Gastroesophageal sphincter (tissue), 4 donors: ENCODE measurements at regions not wholly inside any gene's neighbourhood (a gene's known extent, or its start where the extent isn't known, plus 50 kb on each side); places are given as distances from the start of the nearest gene placed in this dataset.
"Not testable (repeated sequence)": the region's sequence is repeated elsewhere in the genome, so short reads cannot be mapped to it uniquely, and the experiment has no call there.

Experiments used
- ATAC-seq: fragments of 150-250 bp; one replicate; pipeline ENCODE4 v1.9.1; 2016; ENCODE audit warnings: mild to moderate bottlenecking, moderate library complexity
- H3K27ac ChIP-seq, 4 donors: fragments of 200-600 bp; sonication (generic) in 3 of 4; 1 replicate in 3 of 4; 2 replicates in 1 of 4; pipeline ENCODE4 v1.5.1; 2016 to 2019
- H3K27me3 ChIP-seq: fragments of 200-600 bp; sonication (generic); one replicate; pipeline ENCODE4 v1.5.1; 2019
- H3K36me3 ChIP-seq, 2 donors: fragments of 200-600 bp; sonication (generic); one replicate each; pipeline ENCODE4 v1.5.1; 2019; ENCODE audit warnings: control low read depth in 1 of 2
- H3K4me1 ChIP-seq, 3 donors: fragments of 200-600 bp; sonication (generic); 1 replicate in 2 of 3; 2 replicates in 1 of 3; pipeline ENCODE4 v1.5.1; 2016 to 2019; ENCODE audit warnings: control low read depth in 2 of 3
- H3K4me3 ChIP-seq, 2 donors: fragments of 200-600 bp; sonication (generic); one replicate each; pipeline ENCODE4 v1.5.1; 2019; ENCODE audit warnings: mild to moderate bottlenecking in 1 of 2, moderate library complexity in 1 of 2
- H3K9me3 ChIP-seq, 3 donors: fragments of 200-600 bp; sonication (generic); one replicate each; pipeline ENCODE4 v1.5.1; 2017 to 2019; ENCODE audit warnings: control low read depth in 2 of 3
- CTCF ChIP-seq, 4 experiments: fragments of 200-600 bp in 2 of 4; fragments of 450-650 bp in 2 of 4; sonication (generic) in 1 of 4; IDR thresholded peaks; one replicate each; pipeline ENCODE4 v1.5.1; 2017 to 2019; ENCODE audit warnings: antibody characterized with exemption in 4 of 4, mild to moderate bottlenecking in 2 of 4, moderate library complexity in 2 of 4
- EP300 ChIP-seq: sonication (generic); formaldehyde crosslinking; IDR thresholded peaks from one replicate; pipeline ENCODE4 v1.6.1; 2017; ENCODE audit warnings: antibody characterized with exemption, mild to moderate bottlenecking
- POLR2A ChIP-seq, 2 donors: fragments of 450-650 bp; IDR thresholded peaks; one replicate each; pipeline ENCODE4 v1.6.1; 2017; ENCODE audit warnings: antibody characterized with exemption in 2 of 2, mild to moderate bottlenecking in 2 of 2, moderate library complexity in 1 of 2
- POLR2AphosphoS5 ChIP-seq: sonication (generic); formaldehyde crosslinking; IDR thresholded peaks from one replicate; pipeline ENCODE4 v1.6.1; 2017; ENCODE audit warnings: antibody characterized with exemption
- WGBS, 2 donors: methylation state at CpG; one replicate each; pipeline ENCODE4 v1.1.5; 2018; ENCODE audit warnings: low coverage in 1 of 2; 5-methylcytosine and 5-hydroxymethylcytosine counted together

GRCh38 chr14:39607978-39608377 lies 175.7 kb upstream of the FBXO33 start:
- Histone ChIP-seq H3K36me3 (no peaks in the 10 kb centered on the region), H3K4me3 (no peak overlapping the region), H3K4me1 (no peaks in the 10 kb centered on the region), H3K27me3 (no peaks in the 10 kb centered on the region), H3K9me3 (no peaks in the 10 kb centered on the region), H3K27ac (no peak overlapping the region)
- no peak for ATAC-seq
- 96 to 100% methylated on average over 1 of the region's 1 CpG for WGBS, 2 donors
- TF ChIP-seq EP300 (no peak), POLR2AphosphoS5 (no peak), POLR2A (IDR thresholded peaks at IDR 0.05) (no peak), CTCF (IDR thresholded peaks at IDR 0.05) (no peak)

GRCh38 chr14:39603942-39604341 lies 171.7 kb upstream of the FBXO33 start:
- Histone ChIP-seq H3K4me1 (no peaks in the 10 kb centered on the region), H3K27ac (no peak overlapping the region), H3K4me3 (no peak overlapping the region), H3K36me3 (no peaks in the 10 kb centered on the region), H3K9me3 (peaks cover 0 to 12% (median 0%) of the 10 kb centered on the region in 3 donors), H3K27me3 (no peaks in the 10 kb centered on the region)
- no CpG with 5 or more reads among the region's 1 CpG for WGBS, 2 donors
- TF ChIP-seq EP300: no peak
- no peak for TF ChIP-seq CTCF (IDR thresholded peaks at IDR 0.05)
- no peak for TF ChIP-seq POLR2A (IDR thresholded peaks at IDR 0.05)
- no peak for TF ChIP-seq POLR2AphosphoS5
- no peak for ATAC-seq

- Histone ChIP-seq H3K4me3 (no peak overlapping the region), H3K9me3 (peaks cover 0 to 4% (median 0%) of the 10 kb centered on the region in 3 donors), H3K27ac (no peak overlapping the region), H3K27me3 (no peaks in the 10 kb centered on the region), H3K36me3 (no peaks in the 10 kb centered on the region), H3K4me1 (no peaks in the 10 kb centered on the region)
- 56 to 80% methylated on average over 2 of the region's 2 CpGs for WGBS, 2 donors
- TF ChIP-seq POLR2AphosphoS5 (no peak), POLR2A (IDR thresholded peaks at IDR 0.05) (no peak), EP300 (no peak), CTCF (IDR thresholded peaks at IDR 0.05) (no peak)
- ATAC-seq: no peak
Measured at GRCh38 chr14:39593377-39593776, 161.1 kb upstream of the FBXO33 start.

- ATAC-seq: no peak
- Histone ChIP-seq H3K27ac (no peak overlapping the region), H3K4me1 (no peaks in the 10 kb centered on the region), H3K4me3 (no peak overlapping the region), H3K9me3 (peaks cover 0 to 4% (median 0%) of the 10 kb centered on the region in 3 donors), H3K27me3 (no peaks in the 10 kb centered on the region), H3K36me3 (no peaks in the 10 kb centered on the region)
- WGBS, 2 donors: 22 to 44% methylated on average over 1 to 2 of the region's 2 CpGs
- TF ChIP-seq CTCF (IDR thresholded peaks at IDR 0.05): no peak
- no peak for TF ChIP-seq EP300
- TF ChIP-seq POLR2AphosphoS5: no peak
- no peak for TF ChIP-seq POLR2A (IDR thresholded peaks at IDR 0.05)
Measured at GRCh38 chr14:39592116-39592789, 160.0 kb upstream of the FBXO33 start.

GRCh38 chr14:39589882-39590281 lies 157.6 kb upstream of the FBXO33 start:
- not testable (repeated sequence) for H3K4me3 ChIP-seq, H3K27me3 ChIP-seq, H3K9me3 ChIP-seq, H3K27ac ChIP-seq, H3K4me1 ChIP-seq, H3K36me3 ChIP-seq, ATAC-seq
- 100% methylated on average over 2 to 4 of the region's 21 CpGs for WGBS, 2 donors
